ENCODE measurements at regions not wholly inside any gene's neighbourhood (a gene's known extent, or its start where the extent isn't known, plus 50 kb on each side); places are given as distances from the start of the nearest gene placed in this dataset.

GRCh38 chr4:79044141-79044659 is 105.0 kb upstream of the PAQR3 start:
- DNase-seq (ENCODE audit: extremely low spot score) = no peak
- TF ChIP-seq CTCF (IDR thresholded peaks at IDR 0.05; ENCODE audit: control extremely low read depth, extremely low read depth, low read depth, missing control alignments) = no peak
- ChIA-PET CTCF (no interaction called here), POLR2A (no interaction called here)

GRCh38 chr4:79043138-79043537 is 103.9 kb upstream of the PAQR3 start:
- no peak for DNase-seq (ENCODE audit: extremely low spot score)
- ChIA-PET CTCF (interaction anchor here (2.0 kb wide), 1 partner anchor 19 kb away, joined by 4 read pairs; no protein-coding TSS in a partner anchor), POLR2A (no interaction called here)
- TF ChIP-seq CTCF (IDR thresholded peaks at IDR 0.05; ENCODE audit: control extremely low read depth, extremely low read depth, low read depth, missing control alignments) = no peak

DNA sequence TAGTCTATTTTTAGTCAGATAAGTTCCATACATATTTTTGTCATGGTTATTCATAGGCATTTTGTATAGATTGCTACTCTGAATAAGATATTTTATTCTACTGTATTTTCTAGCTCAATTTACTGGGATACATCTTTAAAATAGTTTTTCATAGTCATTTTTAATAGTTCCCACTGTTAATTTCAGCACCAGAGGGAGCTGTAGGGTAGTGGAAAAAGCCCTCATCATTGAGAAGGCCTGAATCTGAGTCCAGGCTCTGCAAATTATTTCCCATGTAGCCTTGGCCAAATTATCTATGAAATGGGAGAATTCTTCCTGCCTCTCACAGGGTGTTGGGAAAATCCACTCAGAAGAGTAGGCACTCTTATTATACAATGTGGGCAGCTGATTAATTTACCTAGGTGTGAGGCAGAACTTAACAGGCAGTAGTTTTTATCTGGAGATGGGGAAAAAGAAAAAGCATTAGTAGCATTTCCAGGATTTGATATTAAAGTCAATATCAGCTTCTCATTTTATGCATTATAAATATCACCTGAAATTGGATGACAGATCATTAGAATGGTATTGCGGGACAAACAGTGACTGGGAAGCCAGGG is 102.9 kb upstream of the PAQR3 start:
- POLR2A ChIA-PET = no interaction called here
- CTCF ChIA-PET = interaction anchor here (0.8 to 2.0 kb wide), 8 partner anchors 10 to 1168 kb away, joined by 3 to 8 read pairs (median 4); no protein-coding TSS in a partner anchor
- no peak for DNase-seq (ENCODE audit: extremely low spot score)
- peak; percentile 59 for TF ChIP-seq CTCF (IDR thresholded peaks at IDR 0.05; ENCODE audit: control extremely low read depth, extremely low read depth, low read depth, missing control alignments)

GRCh38 chr4:79034544-79034943 is 95.3 kb upstream of the PAQR3 start:
- no peak for TF ChIP-seq CTCF (IDR thresholded peaks at IDR 0.05; ENCODE audit: control extremely low read depth, extremely low read depth, low read depth, missing control alignments)
- DNase-seq (ENCODE audit: extremely low spot score) = no peak
- POLR2A ChIA-PET = no interaction called here
- CTCF ChIA-PET = interaction anchor here (1.0 kb wide), 1 partner anchor 16 kb away, joined by 3 read pairs; no protein-coding TSS in a partner anchor

DNA sequence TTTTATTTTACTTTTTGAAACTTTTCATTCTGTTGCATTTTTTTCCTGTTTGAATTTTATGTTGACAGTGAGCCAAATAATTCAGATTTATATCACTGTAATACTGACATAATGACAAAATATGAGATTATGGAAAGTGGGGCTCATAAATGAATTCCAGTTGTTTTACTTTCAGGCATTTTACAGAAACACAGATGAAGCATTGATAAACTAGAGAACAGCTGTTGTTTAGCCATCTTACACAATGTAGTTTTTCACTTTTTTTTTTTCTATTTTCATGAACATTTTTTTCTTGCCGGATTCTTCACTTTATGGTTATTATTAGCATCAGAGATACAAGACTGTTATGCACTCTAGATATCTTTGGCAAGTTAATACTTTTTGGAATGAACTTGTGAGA is 91.7 kb upstream of the PAQR3 start:
- CTCF ChIA-PET = no interaction called here
- POLR2A ChIA-PET = no interaction called here

DNA sequence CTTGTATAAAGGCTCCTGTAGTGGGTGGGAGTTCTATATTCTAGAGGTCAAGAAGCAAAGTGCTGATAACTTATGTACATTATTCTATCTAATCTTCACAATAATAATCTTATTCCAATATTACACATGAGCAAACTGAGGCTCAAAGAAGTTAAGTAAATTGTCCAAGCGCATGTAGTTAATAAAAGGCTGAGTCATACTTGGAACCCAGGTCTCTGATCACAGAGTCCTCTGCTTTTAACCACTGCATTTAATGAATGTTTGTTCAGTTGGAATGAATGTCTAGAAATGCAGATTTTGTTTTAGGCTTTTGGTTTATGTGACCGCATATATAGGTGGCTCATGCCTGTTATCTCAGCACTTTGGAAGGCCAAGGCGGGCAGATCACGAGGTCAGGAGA is 88.4 kb upstream of the PAQR3 start:
- no peak for DNase-seq (ENCODE audit: extremely low spot score)
- POLR2A ChIA-PET = no interaction called here
- no peak for TF ChIP-seq CTCF (IDR thresholded peaks at IDR 0.05; ENCODE audit: control extremely low read depth, extremely low read depth, low read depth, missing control alignments)
- CTCF ChIA-PET = no interaction called here

More for the DNA sequence above, 91.7 kb upstream of the PAQR3 start:
- no peak for TF ChIP-seq CTCF (IDR thresholded peaks at IDR 0.05; ENCODE audit: control extremely low read depth, extremely low read depth, low read depth, missing control alignments)
- DNase-seq (ENCODE audit: extremely low spot score) = no peak
